ENCODE measurements at regions not wholly inside any gene's neighbourhood (a gene's known extent, or its start where the extent isn't known, plus 50 kb on each side); places are given as distances from the start of the nearest gene placed in this dataset.

GRCh38 chr9:87085073-87085472 lies 137.8 kb upstream of the GAS1 start (continued):
- no peak for TF ChIP-seq KDM1A (IDR thresholded peaks at IDR 0.05; ENCODE audit: borderline replicate concordance, low read length)
- no peak for TF ChIP-seq CEBPB (IDR thresholded peaks at IDR 0.05; ENCODE audit: low read depth, low read length)
- TF ChIP-seq SIRT6 (IDR thresholded peaks at IDR 0.05; ENCODE audit: low read length) = no peak
- no peak for TF ChIP-seq BACH1 (IDR thresholded peaks at IDR 0.05; ENCODE audit: low read length)
